ENCODE measurements at regions not wholly inside any gene's neighbourhood (a gene's known extent, or its start where the extent isn't known, plus 50 kb on each side); places are given as distances from the start of the nearest gene placed in this dataset.

DNA sequence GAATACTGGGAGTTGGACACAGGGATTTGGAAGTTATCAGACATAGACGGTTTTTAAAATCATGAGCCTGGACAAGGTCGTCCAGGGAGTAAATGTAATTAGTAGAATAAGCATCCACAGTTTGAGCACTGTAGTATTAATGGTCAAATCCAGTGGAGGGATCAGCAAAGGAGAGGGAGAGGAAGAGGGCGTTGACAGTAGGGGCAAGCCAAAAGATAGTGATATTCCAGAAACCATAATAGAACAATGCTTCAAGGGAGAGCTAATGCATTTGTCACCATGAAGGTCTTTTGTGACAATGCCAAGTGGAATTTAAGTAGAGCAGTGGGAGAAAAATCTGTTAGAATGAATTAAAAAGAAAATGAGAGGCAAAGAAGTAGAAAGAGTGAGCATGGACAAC, 68.9 kb upstream of the SLC5A12 start:
- TF ChIP-seq, protein P1, sequence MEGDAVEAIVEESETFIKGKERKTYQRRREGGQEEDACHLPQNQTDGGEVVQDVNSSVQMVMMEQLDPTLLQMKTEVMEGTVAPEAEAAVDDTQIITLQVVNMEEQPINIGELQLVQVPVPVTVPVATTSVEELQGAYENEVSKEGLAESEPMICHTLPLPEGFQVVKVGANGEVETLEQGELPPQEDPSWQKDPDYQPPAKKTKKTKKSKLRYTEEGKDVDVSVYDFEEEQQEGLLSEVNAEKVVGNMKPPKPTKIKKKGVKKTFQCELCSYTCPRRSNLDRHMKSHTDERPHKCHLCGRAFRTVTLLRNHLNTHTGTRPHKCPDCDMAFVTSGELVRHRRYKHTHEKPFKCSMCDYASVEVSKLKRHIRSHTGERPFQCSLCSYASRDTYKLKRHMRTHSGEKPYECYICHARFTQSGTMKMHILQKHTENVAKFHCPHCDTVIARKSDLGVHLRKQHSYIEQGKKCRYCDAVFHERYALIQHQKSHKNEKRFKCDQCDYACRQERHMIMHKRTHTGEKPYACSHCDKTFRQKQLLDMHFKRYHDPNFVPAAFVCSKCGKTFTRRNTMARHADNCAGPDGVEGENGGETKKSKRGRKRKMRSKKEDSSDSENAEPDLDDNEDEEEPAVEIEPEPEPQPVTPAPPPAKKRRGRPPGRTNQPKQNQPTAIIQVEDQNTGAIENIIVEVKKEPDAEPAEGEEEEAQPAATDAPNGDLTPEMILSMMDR (IDR thresholded peaks at IDR 0.05) = no peak
- TF ChIP-seq POLR2A (IDR thresholded peaks at IDR 0.05) (no peak), POLR2AphosphoS5 (IDR thresholded peaks at IDR 0.05) (no peak)

All from prostate gland (tissue), 2 donors.